SK-N-SH treated with all-trans-retinoic acid at 6 μM for 48 hours (cell line): ENCODE measurements at regions not wholly inside any gene's neighbourhood (a gene's known extent, or its start where the extent isn't known, plus 50 kb on each side); places are given as distances from the start of the nearest gene placed in this dataset.

Experiments used
- ARNTL ChIP-seq: fragments of 450-650 bp; formaldehyde crosslinking; IDR thresholded peaks from 2 replicates; pipeline ENCODE4 v1.5.0; 2020; ENCODE audit warnings: low read depth, mild to moderate bottlenecking, moderate library complexity, borderline replicate concordance
- BACH2 ChIP-seq: fragments of 250-450 bp; sonication (Bioruptor Pico); IDR thresholded peaks from 2 replicates; pipeline ENCODE4 v1.9.0; 2021; ENCODE audit warnings: mild to moderate bottlenecking, borderline replicate concordance
- CREB5 ChIP-seq: fragments of 250-450 bp; sonication (Bioruptor Pico); IDR thresholded peaks from 2 replicates; pipeline ENCODE4 v1.5.1; 2020; ENCODE audit warnings: low read depth, mild to moderate bottlenecking, moderate library complexity
- GLIS3 ChIP-seq: fragments of 250-450 bp; sonication (Bioruptor Pico); IDR thresholded peaks from 2 replicates; pipeline ENCODE4 v1.5.0; 2020; ENCODE audit warnings: mild to moderate bottlenecking, moderate library complexity
- ISL1 ChIP-seq: fragments of 250-450 bp; sonication (Bioruptor Pico); IDR thresholded peaks from 2 replicates; pipeline ENCODE4 v2.1.2; 2022; ENCODE audit warnings: mild to moderate bottlenecking, moderate library complexity
- PATZ1 ChIP-seq: fragments of 250-450 bp; sonication (Bioruptor Pico); IDR thresholded peaks from 2 replicates; pipeline ENCODE4 v1.8.0; 2020; ENCODE audit warnings: mild to moderate bottlenecking, moderate library complexity, borderline replicate concordance
- PPARA ChIP-seq: fragments of 250-450 bp; sonication (Bioruptor Pico); IDR thresholded peaks from 2 replicates; pipeline ENCODE4 v1.5.0; 2020; ENCODE audit warnings: mild to moderate bottlenecking, borderline replicate concordance
- SNAI2 ChIP-seq: fragments of 250-450 bp; sonication (Bioruptor Pico); IDR thresholded peaks from 2 replicates; pipeline ENCODE4 v1.5.0; 2020; ENCODE audit warnings: mild to moderate bottlenecking, moderate library complexity
- TCF4 ChIP-seq: fragments of 250-450 bp; sonication (Bioruptor Pico); IDR thresholded peaks from 2 replicates; pipeline ENCODE4 v1.8.0; 2021; ENCODE audit warnings: mild to moderate bottlenecking, moderate library complexity, borderline replicate concordance
- ZFP30 ChIP-seq: fragments of 450-650 bp; formaldehyde crosslinking; IDR thresholded peaks from 2 replicates; pipeline ENCODE4 v1.5.0; 2022; ENCODE audit warnings: mild to moderate bottlenecking, moderate library complexity
- ZNF565 ChIP-seq: fragments of 450-650 bp; formaldehyde crosslinking; conservative IDR thresholded peaks from 2 replicates; pipeline ENCODE4 v1.5.0; 2020; ENCODE audit warnings: low read depth, mild to moderate bottlenecking, moderate library complexity
- ZNF8 ChIP-seq: fragments of 450-650 bp; formaldehyde crosslinking; IDR thresholded peaks from 2 replicates; pipeline ENCODE4 v1.5.0; 2020; ENCODE audit warnings: mild to moderate bottlenecking, moderate library complexity

GRCh38 chr12:131443019-131444000 lies 267.6 kb upstream of the SFSWAP start:
- TF ChIP-seq ARNTL (CRISPR knock-in tag) (no peak), PATZ1 (CRISPR knock-in tag) (no peak), ZNF565 (CRISPR knock-in tag) (no peak), TCF4 (CRISPR knock-in tag) (no peak), ISL1 (CRISPR knock-in tag) (no peak), ZNF8 (CRISPR knock-in tag) (no peak), GLIS3 (CRISPR knock-in tag) (no peak), SNAI2 (CRISPR knock-in tag) (no peak), BACH2 (no peak), ZFP30 (CRISPR knock-in tag) (no peak), PPARA (no peak), CREB5 (no peak)
